HG03066 (cell line): ENCODE measurements at regions not wholly inside any gene's neighbourhood (a gene's known extent, or its start where the extent isn't known, plus 50 kb on each side); places are given as distances from the start of the nearest gene placed in this dataset.
"Not testable (repeated sequence)": the region's sequence is repeated elsewhere in the genome, so short reads cannot be mapped to it uniquely, and the experiment has no call there.

Experiments used
- ATAC-seq: cut with Tn5 transposase; IDR thresholded peaks from one replicate; pipeline ENCODE4 v1.9.1; 2021; ENCODE audit warnings: low read depth; ENCODE audit not compliant: unreplicated experiment

DNA sequence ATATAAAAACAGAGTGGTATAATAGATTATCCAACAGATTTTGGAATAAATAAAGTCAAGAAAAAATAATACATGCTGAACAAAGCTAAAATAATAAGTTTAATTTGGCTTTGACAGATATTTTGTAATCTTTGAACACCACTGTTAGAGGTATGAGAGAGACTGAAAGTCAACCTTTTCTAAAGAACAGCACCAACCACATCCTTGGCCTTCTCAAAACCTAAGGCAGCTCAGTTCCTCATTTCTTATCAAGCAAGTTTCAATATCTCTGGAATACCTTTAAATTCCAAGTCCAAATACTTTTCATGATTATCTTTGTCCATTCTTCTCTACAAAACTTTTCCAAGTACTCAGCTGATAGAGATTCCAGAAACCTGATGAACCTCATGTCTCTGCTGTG lies 1603.8 kb downstream of the CDH8 start:
- no peak for ATAC-seq

DNA sequence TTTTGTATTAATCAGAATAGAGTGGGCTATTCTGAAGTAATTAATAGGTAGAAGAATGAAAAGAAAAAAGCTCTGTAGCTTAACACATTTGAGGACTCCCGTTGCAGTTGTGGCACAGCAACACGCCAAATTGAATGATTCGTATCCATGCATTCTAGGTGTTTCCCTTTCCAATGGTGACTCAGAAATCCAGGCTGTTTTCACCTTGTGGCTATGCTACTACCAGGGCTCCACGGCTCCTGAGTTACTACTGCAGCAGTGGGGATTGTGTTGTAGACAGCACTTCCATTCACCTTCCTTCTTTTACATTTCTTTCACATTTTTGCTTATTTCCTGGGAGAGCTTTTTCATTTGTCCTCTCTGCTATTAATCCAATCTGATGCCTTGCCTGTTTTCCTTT lies 1616.4 kb downstream of the CDH8 start:
- no peak for ATAC-seq

DNA sequence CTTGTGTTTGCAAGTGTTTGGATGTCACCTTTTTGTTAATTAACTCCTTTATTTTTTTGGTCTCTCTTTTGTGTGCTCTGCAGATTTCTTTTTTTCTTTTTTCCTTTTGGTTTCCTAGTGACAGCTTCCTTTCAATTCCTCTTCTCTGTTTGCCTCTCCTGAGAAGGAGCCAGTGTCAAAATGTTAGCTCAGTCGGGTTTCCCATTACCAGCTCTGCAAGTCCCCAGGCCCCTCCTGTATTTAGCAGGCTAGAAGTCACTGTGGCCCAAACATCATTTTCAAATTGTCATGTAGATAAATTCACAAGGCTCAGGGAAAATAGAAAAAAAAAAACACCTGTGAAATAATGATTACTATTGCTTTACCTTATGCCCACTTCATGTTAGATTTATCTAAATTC lies 1621.6 kb downstream of the CDH8 start:
- ATAC-seq = no peak

DNA sequence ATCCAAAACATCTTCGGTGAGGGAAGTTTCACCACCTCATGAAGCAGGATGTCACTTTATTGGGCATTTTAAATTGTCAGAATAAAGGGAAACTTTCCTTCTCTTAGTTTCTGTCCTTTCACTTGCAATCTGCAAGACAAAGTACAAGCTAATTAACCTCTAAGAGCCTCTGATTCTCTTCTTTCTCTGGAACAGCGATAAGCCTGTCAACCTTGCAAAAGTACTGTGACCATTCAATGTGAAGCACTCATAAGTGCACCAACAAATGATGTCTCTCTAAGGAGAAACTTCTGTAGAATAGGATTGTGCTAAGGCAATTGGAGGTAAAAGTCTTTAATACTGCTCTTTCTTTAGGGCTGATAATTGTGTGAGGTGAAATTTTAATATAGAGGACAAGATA lies 1622.3 kb downstream of the CDH8 start:
- ATAC-seq = no peak

DNA sequence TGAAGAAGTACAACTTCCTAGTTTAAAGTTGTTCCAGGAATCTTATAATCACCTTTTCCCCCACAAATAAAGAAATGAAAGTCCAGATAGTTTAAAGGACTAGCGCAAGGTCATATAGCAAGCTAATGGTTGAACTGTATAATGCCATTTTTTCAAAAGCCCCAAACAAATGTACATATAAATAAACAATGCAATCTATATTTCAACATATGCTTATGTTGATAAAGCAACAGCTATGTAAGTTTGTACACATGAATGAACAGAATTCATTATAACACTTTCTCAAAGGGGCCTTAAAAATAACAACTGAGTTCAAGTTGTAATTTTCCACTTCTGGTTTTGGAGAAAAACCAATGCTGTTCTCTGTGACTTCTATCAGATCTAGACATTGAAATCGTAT lies 1628.6 kb downstream of the CDH8 start:
- ATAC-seq = no peak

DNA sequence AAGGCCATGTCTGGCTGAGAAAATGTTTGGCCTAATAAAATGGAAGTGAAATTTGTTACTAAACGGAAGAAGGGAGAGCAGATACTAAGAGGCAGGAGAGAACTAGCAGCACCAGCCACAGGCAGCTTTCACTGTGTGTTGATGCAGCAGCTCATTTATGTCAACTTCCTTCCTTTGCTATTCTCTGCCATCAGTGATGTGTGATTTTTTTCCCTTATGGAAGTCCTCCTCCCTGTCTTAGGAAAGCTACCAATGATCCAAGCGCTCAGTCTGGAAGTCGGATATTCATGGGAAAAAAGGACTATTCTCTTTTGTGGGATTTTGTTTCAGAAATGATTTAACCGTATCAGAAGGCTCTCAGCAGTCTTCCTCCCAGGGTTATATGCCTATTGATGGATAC lies 1629.2 kb downstream of the CDH8 start:
- ATAC-seq = no peak

DNA sequence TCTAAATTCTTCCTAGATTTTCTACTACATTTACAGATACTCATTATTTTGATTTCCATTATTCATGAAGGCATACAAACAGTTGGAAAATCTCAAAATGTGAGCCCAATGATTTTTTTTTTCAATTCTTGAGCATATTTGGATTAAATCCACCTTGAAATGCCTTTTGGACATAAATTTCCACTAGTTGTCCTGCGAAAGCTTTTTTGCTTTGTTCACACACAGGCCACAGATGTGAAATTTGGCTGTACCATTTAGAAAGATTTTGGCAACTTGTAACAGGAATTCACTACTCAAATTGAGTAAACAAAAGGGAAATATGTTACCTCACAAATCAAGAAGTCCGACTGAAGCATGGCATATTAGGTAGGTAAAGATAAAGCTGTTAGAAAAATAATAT lies 1631.0 kb downstream of the CDH8 start:
- ATAC-seq = no peak

DNA sequence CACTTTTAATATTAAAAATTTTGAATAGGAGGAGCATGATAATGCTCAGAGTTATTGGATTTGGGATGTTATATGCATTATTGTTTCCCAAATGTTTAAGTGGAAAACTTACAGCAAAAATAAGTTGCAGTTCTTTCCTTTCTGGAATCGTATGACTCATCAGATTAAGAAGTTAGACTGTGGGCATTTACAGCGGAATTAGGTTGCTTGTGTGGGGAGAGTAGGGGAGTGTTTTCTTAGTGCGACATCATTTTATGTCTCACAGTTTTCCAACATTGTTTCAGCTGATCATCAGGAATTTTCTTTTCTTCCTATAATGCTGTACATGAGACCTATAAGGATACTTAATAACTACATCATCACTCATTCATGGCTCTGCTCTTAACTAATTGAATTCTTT lies 1631.8 kb downstream of the CDH8 start:
- ATAC-seq = no peak

DNA sequence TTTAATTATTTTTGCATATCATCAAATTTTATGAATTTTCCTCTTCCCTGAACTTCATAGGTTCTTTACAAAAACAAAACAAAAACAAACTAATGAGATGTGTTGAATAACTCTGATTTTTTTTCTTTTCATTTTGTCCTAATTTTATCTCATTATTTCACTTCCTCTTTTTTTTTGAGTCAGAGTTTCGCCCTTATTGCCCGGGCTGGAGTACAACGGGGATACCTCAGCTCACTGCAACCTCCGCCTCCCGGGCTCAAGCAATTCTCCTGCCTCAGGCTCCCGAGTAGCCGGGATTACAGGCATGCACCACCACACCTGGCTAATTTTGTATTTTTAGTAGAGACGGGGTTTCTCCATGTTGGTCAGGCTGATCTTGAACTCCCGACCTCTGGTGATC lies 1633.3 kb downstream of the CDH8 start:
- not testable (repeated sequence) for ATAC-seq

DNA sequence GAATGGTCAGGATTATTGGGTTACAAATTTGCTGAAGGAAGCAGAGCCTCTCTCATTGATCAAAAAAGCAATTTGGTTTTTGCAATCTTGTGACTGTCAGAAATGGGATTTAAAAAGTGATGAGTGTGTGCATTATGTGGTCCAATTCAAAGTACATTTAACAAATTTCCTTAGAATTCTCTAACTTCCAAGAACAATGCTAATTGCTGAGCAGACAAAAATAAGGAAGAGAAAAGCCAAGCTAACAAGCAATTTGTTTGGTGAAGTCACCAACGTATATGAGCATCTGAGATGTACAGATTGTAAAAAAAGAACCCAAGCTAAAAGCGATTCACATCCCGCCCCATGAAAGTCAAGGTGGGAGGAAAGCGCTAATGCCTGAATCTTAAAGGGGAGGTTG lies 1643.9 kb downstream of the CDH8 start:
- no peak for ATAC-seq

DNA sequence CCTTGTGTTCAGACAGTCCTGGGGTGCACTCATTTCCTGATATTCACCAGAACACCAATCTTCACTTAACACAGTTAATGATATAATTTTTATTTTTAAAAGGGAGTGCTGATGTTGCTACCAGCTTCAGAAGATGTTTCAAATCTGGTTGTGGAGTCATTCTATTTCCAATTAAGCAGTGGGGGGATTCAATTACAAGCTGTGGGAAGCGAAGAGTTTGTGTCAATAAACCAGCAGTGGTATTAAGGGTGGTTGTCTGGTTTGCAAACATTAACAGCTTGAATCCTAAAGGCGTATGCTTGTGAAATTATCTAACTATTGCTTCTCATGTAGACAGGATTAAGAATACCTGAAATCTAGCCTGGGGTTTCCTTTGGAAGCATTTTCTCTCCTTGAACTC lies 1637.5 kb upstream of the GOT2 start:
- no peak for ATAC-seq

DNA sequence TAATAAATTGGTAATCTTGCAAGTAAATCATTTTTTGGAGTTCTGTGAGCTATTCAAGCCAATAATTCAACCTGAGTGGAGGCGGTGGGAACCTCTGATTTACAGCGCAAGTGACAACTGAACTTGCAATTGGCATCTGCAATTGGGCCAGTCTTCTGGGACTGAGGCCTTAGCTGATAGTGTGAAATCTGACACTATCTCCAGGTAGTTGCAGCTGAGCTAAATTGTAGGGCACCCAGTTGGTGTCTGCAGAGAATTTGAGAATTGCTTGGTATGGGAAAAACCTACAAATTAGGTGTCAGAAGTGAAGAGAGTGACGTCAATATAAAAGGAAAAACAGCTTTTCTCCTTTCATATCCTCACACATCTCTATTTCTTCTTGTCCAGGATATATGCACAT lies 1633.6 kb upstream of the GOT2 start:
- ATAC-seq = no peak

DNA sequence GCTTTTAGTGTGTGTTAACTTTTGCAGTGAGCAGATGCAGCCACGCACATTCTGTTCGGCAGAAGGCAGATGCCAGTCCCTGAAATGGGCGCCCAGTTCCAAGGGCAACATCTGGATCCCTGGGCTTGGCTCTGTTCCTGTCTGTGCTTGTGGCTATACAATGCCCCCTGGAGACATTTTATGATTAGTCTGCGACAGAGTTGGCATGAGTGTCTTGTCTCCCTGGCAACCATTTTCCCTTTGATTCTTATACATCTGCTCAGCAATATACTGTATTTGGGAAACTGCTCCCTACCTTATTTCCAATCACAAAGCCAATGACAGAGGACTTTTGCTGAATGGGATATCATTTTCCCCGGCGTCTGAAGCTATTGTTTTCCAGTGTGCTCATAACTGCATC lies 1629.5 kb upstream of the GOT2 start:
- no peak for ATAC-seq

DNA sequence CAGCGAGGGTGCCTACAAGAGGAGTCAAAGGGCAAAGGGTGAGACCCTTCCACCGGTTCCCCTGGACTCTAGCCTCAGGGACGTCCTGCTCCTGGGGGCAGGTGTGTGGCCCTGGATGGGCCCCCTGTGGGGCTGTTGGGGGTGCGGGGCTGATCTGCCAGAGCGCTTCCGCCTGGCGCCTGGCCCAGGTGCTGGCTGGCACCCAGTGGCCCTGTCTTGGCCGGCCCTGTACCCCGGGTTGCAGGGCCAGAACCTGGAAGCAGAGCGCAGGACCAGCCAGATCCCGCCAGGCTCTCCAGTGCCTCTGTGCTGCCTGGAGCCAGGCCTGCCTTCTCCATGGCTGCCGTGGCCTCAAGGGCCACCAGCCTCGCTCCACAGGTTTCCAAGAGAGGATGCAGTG lies 1625.8 kb upstream of the GOT2 start:
- ATAC-seq = not testable (repeated sequence)

DNA sequence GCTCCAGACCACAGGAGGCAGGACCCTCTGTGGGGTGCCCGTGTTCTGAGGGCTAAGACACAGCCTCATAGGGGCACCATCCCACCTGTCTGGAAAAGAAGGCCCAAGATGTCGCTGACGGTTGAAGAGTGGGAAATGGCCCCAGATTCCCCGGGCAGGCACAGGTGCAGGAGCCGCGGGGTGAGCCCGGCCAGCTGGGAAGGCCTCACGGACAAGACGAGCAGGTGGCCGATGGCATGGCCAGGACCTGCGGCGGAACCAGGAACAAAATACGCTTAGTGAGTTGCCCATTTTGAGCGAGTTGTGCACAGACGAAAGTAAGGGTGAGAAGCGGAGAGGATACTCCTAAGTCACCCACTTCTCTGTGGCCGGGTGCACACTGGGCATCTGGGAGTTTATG lies 1625.3 kb upstream of the GOT2 start:
- not testable (repeated sequence) for ATAC-seq

DNA sequence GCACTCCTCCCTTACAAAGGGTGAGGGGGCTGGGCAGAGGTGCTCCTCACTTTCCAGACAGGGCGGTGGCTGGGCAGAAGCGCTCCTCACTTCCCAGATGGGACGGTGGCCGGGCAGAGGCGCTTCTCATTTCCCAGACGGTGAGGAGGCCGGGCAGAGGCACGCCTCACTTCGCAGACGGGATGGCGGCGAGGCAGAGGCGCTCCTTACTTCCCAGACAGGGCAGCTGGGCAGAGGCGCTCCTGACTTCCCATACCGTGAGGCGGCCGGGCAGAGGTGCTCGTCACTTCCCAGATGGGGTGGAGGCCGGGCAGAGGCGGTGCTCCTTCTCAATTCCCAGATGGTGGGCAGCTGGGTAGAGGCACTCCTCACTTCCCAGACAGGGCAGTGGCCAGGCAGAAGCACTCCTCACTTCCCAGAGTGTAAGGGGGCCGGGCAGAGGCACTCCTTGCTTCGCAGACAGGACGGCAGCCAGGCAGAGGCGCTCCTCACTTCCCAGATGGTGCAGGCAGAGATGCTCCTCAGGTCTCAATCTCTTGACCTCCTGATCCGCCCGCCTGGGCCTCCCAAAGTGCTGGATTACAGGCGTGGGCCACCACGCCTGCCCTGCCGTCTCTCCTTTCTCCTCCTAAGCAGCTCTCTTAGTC lies 1623.9 kb upstream of the GOT2 start:
- ATAC-seq = not testable (repeated sequence)

DNA sequence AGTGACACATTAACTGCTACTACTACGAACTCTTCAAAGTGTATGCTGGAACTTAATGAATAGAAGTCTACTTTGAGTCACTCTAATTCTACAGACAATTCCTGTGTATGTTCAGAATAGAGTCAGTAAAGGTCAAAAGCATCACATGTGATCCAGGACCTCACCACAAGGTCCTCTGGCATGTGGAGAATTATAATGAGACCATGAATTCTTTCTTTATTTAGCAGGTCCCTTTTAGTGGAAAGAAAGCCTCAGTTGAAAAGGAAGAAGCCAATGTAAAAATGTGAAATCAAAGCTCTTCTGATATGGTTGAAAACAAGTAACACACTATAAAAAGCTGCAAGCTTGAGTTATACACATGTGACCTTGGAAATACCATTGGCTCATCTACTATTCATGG lies 1612.1 kb upstream of the GOT2 start:
- ATAC-seq = no peak

DNA sequence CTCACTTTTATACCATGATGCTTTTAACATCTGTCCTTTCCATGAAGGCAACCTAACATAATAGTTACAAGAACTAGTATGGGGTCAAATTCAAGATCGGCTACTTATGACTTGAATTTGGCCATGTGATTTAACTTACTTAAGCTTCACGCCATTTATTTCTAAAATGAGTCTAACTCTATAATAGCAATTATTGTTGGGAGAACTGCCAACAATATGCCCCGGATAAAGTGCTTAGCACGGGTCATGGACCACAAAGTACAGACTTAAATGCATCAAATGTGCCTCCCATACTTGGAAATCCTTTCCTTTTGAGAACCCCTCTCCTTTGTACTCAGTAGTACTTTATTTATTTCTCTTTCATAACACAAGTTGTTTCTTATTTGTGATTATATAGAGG lies 1603.6 kb upstream of the GOT2 start:
- ATAC-seq = no peak

DNA sequence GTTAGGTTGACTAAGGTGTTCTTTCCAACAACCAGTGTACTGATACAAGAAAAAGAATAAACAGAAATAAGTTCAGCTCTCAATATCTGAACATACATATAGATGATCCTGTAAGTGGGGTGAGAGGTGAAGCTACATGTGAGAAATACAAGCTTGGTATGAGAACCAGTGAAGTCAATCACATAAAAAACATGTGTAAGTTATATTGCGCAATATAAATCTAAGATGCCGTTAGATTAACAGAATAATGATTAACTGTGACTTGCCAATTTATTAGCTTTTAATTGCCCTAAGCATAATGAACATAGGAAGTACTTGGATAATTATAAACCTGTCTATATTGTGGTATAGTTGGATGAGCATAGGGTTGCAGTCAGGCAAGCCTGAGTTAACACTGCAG lies 1597.1 kb upstream of the GOT2 start:
- ATAC-seq = no peak

DNA sequence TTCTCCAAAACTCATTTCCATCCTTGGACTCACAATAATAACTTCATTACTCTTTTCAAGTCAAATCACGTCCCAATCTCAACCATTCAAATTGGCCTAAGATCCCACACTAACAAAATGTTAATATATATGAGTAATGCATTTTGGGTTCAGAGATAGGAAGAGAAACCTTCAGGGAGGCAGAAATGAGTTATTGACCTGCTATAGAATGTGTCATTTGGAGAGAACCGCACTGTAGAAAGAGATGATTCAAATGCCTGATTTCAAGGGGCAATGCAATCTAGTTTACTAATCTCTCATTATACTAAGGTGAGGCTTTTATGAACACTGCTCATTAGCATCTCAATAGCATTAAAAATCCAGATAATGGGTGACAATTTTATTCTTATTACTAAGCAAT lies 1595.0 kb upstream of the GOT2 start:
- no peak for ATAC-seq

DNA sequence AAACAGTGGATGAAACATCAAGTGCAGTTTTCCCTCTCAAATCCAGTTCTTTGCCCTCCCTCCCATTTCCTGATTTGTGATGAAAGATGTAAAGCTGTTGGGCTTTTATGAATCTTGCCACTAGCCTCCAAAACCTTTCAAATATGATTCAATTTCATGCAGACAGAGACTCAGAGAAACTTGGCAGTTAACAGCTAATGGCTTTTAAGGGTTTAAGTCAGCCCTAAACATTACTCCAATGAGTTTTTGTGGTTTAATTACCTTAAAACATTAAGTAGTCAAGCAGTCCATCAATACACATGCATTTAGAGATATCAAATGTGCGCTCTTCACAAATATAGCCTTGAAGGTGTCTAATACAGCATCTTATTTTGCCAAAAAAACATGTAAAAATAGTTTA lies 1594.0 kb upstream of the GOT2 start:
- no peak for ATAC-seq

DNA sequence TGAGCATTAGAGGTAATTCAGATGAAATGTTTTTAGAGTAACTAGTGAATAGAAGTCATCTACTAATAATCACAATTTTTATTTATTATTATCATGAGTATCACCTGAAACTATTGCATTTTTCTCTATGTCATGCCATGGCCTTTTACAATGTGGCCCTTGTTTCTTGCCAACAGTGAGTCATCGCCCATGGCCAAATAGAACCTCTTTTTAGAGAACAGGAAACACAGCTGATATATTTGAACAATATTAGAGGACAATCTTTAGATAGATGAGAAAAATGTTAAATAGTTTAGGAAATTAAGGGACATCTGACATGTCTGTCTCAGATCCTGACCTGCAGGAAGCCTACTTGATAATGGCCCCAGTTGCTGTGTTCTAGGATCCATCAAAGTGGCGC lies 1584.4 kb upstream of the GOT2 start:
- ATAC-seq = no peak

DNA sequence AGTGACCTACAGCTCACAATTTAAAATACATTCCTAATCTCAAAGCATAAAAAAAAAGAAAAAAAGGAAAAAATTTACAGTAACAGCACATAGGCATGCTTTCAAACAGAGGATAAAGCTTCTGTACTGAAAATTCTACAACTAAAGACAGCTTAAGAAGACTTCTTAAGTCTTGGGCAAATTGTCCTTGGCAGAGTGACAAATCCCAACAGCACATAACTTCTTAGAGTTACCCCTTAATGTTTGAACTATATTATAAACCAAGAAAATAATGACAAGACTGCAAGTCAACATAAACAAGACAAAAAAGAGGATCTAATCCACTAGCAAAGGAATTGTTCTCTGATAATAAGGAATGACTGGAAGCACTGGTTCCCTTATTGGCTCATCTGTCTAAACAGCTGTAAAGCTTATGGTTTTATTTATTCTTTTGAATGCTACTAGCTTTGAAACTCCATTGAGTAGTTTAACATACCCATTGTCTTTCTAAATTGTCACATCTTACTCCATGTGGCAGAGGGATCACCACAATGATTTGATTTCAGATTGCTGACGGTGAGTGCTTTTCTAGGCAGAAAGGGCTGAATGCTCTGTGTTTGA lies 1576.8 kb upstream of the GOT2 start:
- no peak for ATAC-seq
